AG09319 (cell line): ENCODE measurements at regions not wholly inside any gene's neighbourhood (a gene's known extent, or its start where the extent isn't known, plus 50 kb on each side); places are given as distances from the start of the nearest gene placed in this dataset.

Source experiments
- DNase-seq: peaks from one replicate; pipeline ENCODE4 v3.0.0-alpha.2; 2010; ENCODE audit warnings: low read depth; ENCODE audit errors: extremely low read depth
- CTCF ChIP-seq: IDR thresholded peaks from 2 replicates; pipeline ENCODE4 v1.5.1; 2011; ENCODE audit warnings: low read depth, mild to moderate bottlenecking, inconsistent platforms, low read length, moderate library complexity

- DNase-seq: no peak
- TF ChIP-seq CTCF: no peak
Observed at GRCh38 chr2:219784178-219784577, 156.7 kb downstream of the SLC4A3 start.

- DNase-seq: no peak
- TF ChIP-seq CTCF: no peak
Observed at GRCh38 chr2:219789476-219789875, 162.0 kb downstream of the SLC4A3 start.

GRCh38 chr2:219792446-219792845, 165.0 kb downstream of the SLC4A3 start:
- no peak for TF ChIP-seq CTCF
- DNase-seq: no peak

GRCh38 chr2:219798430-219798829, 171.0 kb downstream of the SLC4A3 start:
- no peak for TF ChIP-seq CTCF
- no peak for DNase-seq

- DNase-seq: no peak
- TF ChIP-seq CTCF: no peak
Observed at GRCh38 chr2:219803294-219803693, 175.9 kb downstream of the SLC4A3 start.

GRCh38 chr2:219810895-219811294, 183.5 kb downstream of the SLC4A3 start:
- TF ChIP-seq CTCF: no peak
- no peak for DNase-seq

GRCh38 chr2:219812672-219813071, 185.2 kb downstream of the SLC4A3 start:
- TF ChIP-seq CTCF: no peak
- DNase-seq: no peak
